Esophagus muscularis mucosa (tissue), 3 donors: ENCODE measurements at regions not wholly inside any gene's neighbourhood (a gene's known extent, or its start where the extent isn't known, plus 50 kb on each side); places are given as distances from the start of the nearest gene placed in this dataset.
A peak's percentile ranks its signal among the peaks of the same experiment; 100 is the strongest.

Source experiments
- POLR2A ChIP-seq: fragments of 450-650 bp; IDR thresholded peaks from one replicate; pipeline ENCODE4 v1.6.1; 2017; ENCODE audit warnings: antibody characterized with exemption, moderate library complexity, mild to moderate bottlenecking, low read depth
- TF ChIP-seq, protein P1 (sequence below), 3 experiments: fragments of 200-600 bp in 2 of 3; fragments of 450-650 bp in 1 of 3; sonication (generic) in 2 of 3; IDR thresholded peaks; one replicate each; pipeline ENCODE4 v1.5.1; 2017 to 2019; ENCODE audit warnings: antibody characterized with exemption in 3 of 3, mild to moderate bottlenecking in 2 of 3, moderate library complexity in 1 of 3

DNA sequence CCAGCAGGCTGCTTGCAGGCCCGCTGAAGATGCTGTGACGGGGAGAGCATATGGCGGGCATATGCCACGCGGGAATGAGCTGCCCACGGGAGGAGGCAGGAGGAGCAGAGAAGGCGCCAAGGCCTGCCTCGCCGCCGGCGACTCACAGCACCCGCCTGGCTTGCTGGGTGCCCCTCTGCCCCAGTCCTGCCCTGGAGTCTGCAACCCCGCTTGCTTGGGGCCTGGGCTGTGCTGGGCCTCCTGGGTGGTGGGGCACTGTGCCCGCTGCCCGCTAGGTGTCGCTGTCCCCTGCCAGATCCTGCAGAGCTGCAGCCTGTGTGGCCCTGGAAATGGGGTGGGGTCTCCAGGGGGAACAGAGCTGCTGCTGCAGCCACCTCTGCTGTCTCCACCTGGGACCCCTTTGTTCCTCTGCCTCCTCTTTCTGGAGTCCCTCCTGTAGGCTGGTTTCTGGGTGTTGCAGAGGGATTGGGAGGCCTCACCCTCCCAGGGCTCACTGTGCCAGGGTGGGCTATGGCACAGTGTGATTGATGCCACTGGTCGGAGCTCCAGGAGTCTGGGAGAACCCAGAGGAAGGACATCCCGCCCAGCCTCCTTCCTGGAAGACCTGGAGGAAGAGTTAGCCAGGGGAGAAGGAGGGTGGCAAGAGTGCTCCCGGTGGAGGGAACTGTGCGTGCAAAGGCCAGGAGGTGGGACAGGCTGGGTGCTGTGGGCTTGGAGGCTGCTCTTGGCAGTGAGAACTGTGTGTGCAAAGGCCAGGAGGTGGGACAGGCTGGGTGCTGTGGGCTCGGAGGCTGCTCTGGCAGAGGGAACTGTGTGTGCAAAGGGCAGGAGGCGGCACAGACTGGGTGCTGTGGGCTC, 141.0 kb upstream of the CIBAR2 start:
- TF ChIP-seq, protein P1, sequence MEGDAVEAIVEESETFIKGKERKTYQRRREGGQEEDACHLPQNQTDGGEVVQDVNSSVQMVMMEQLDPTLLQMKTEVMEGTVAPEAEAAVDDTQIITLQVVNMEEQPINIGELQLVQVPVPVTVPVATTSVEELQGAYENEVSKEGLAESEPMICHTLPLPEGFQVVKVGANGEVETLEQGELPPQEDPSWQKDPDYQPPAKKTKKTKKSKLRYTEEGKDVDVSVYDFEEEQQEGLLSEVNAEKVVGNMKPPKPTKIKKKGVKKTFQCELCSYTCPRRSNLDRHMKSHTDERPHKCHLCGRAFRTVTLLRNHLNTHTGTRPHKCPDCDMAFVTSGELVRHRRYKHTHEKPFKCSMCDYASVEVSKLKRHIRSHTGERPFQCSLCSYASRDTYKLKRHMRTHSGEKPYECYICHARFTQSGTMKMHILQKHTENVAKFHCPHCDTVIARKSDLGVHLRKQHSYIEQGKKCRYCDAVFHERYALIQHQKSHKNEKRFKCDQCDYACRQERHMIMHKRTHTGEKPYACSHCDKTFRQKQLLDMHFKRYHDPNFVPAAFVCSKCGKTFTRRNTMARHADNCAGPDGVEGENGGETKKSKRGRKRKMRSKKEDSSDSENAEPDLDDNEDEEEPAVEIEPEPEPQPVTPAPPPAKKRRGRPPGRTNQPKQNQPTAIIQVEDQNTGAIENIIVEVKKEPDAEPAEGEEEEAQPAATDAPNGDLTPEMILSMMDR (IDR thresholded peaks at IDR 0.05), result peak; percentile 75 to 93 (median 79)
- TF ChIP-seq POLR2A, result no peak
